IgD-negative memory B cell (primary cell): ENCODE measurements at regions not wholly inside any gene's neighbourhood (a gene's known extent, or its start where the extent isn't known, plus 50 kb on each side); places are given as distances from the start of the nearest gene placed in this dataset.

Source experiments
- H3K27ac Mint-ChIP-seq, 3 donors: one replicate each; pipeline ENCODE4 v1.8.0; 2020 to 2022; ENCODE audit warnings: mild to moderate bottlenecking in 3 of 3, mixed read lengths in 3 of 3, moderate library complexity in 1 of 3
- H3K27me3 Mint-ChIP-seq: one replicate; pipeline ENCODE4 v1.8.0; 2021; ENCODE audit warnings: mixed read lengths
- H3K36me3 Mint-ChIP-seq: one replicate; pipeline ENCODE4 v1.8.0; 2020; ENCODE audit warnings: mild to moderate bottlenecking, mixed read lengths
- H3K4me1 Mint-ChIP-seq, 3 donors: one replicate each; pipeline ENCODE4 v1.8.0; 2020 to 2022; ENCODE audit warnings: mixed read lengths in 3 of 3, mild to moderate bottlenecking in 1 of 3
- H3K4me3 Mint-ChIP-seq, 4 donors: one replicate each; pipeline ENCODE4 v1.8.0; 2020 to 2022; ENCODE audit warnings: mild to moderate bottlenecking in 4 of 4, mixed read lengths in 4 of 4, moderate library complexity in 3 of 4
- H3K9me3 Mint-ChIP-seq, 3 donors: one replicate each; pipeline ENCODE4 v1.8.0; 2020 to 2021; ENCODE audit warnings: mixed read lengths in 3 of 3, mild to moderate bottlenecking in 1 of 3

DNA sequence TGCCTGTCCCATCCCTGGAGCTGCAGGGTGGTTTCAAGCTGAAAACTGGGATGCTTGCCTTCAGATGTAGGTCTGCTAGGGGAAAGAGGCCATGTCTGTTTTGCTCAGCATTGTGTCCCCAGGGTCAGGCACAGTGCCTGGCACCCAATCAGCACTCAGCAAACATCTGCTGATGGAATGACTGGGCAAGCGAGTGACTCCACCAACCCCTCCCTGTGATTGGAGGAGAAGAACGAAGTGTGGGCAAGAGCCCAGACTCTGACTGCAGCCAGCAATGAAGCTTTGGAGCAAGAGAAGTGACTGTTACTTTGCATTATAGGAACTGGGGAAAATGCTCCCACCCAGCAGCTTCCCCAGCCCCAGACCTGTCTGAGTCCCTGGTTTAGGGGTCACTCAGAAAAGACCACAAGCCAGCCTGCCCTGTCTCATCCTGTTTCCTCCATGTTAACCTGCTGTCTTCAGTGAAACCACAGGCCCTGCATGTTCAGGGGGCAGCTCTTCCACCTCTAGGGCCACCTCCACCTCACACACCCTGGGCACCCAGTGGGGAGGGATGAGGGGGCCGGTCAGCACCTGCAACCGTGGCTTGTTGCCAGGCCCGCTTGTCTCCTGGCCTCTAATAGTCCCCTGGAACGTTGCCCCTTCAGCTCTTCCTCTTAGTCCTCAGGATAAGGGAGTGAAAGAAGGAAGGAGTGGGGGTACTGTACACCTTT, 147.4 kb downstream of the TRIM29 start:
- H3K4me3 Mint-ChIP-seq = no peak overlapping the region

DNA sequence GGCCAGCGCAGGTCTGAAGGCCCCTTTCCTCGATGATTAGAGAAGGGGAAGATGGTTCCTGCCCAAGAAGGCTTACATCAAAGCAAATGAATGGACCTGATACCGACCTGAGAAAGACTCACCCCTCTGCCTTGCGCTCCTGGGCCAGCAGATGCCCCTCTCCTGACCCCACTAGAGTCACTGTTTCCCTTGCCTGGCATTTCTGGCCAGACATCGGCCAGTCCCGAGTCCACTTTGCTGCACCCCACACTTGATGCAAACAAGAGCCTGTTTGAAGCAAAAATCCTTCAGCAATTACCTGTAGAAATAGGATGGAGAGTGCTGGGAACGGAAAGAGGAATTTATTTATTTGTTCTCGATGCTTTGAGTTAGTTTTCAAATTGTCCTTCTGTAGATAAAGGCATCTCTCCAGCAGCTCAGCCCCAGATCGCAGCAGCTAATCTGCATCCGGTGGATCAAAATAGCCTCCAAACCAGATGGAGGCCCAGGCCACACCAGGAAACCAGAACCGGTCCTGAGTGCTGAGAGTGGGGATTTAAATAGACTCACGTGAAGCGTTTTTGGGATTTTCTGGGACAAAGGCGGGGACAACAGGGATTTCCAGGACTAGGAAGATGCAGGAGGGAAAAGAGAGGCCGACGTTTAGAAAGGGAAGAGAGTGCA, 148.6 kb downstream of the TRIM29 start:
- Mint-ChIP-seq H3K36me3 (no peaks in the 10 kb centered on the region), H3K4me3 (no peak overlapping the region), H3K27ac (no peak overlapping the region), H3K27me3 (peaks cover 23% of the 10 kb centered on the region), H3K4me1 (peaks cover 0 to 2% (median 0%) of the 10 kb centered on the region in 3 donors), H3K9me3 (peaks cover 0 to 4% (median 0%) of the 10 kb centered on the region in 3 donors)

More for the DNA sequence above, 147.4 kb downstream of the TRIM29 start:
- Mint-ChIP-seq H3K4me1 (peaks cover 0 to 2% (median 0%) of the 10 kb centered on the region in 3 donors), H3K36me3 (no peaks in the 10 kb centered on the region), H3K9me3 (peaks cover 0 to 2% (median 0%) of the 10 kb centered on the region in 3 donors), H3K27me3 (peaks cover 24% of the 10 kb centered on the region), H3K27ac (no peak overlapping the region)

DNA sequence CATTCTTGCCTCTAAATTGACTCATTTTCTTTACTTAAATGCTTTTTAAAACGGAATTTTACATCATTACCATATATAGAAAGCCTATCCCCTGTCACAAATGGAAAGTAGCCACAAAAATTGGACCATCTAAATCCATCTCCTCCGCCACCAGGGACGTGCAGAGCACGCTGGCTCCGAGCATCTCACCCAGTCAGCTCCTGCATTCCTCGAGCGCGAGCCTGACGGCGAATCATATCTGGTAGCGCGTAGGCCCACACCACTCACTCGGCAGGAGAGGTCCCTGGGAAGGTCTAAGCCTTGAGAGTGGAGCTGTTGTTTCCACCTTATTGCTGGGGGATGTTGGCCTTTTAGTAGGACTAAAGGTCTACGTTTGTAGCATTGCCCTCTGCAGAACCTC, 152.4 kb downstream of the TRIM29 start:
- Mint-ChIP-seq H3K27me3 (peaks cover 23% of the 10 kb centered on the region), H3K4me1 (peaks cover 0 to 2% (median 0%) of the 10 kb centered on the region in 3 donors), H3K36me3 (no peaks in the 10 kb centered on the region), H3K27ac (no peak overlapping the region), H3K9me3 (peaks cover 0 to 4% (median 0%) of the 10 kb centered on the region in 3 donors), H3K4me3 (no peak overlapping the region)

DNA sequence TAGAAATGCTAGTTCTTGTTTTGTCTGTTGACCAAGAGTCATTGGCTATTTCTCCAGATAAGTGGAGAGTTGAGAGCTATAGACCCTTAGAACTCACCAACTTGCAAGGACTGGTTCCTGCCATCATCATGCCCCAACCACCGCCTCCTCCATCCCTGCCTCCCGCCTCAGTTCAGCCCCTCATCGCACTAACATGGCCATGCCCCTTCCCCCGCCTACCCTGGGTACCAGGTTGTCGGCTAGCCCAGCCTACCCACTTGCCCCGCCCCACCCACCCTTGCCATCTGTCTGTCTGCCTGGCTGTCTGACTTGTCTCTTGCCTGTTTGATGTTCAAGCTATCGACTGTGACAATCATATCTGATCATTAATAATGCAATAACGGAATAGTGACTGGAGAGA, 154.1 kb downstream of the TRIM29 start:
- Mint-ChIP-seq H3K36me3 (no peaks in the 10 kb centered on the region), H3K9me3 (peaks cover 0 to 6% (median 0%) of the 10 kb centered on the region in 3 donors), H3K4me3 (no peak overlapping the region), H3K4me1 (no peaks in the 10 kb centered on the region), H3K27me3 (peaks cover 21% of the 10 kb centered on the region), H3K27ac (no peak overlapping the region)

DNA sequence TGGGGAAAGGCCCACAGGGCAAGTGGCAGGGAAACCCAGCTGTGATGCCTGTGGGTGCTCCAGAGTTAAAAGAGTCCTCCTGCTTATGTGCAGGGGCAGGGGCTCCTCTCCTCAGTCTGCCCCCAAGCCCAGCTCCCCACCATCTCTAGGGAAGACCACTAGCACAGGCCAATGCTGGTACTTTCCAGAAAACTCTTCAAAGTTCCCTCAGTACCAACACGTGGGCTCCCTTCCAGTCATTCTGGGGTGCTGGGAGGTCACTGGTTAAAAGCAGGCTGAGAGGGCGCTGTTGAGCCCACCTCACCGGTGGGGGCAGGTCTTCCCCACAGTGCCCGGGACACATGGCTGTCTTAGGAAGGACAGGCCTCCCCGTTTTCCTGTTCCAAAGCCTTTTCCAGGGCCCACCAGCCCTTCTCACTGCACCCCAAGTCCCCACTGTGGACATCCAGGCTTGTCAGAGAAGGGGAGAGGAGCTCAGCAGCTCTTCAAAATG, 154.6 kb downstream of the TRIM29 start:
- Mint-ChIP-seq H3K9me3 (peaks cover 0 to 6% (median 0%) of the 10 kb centered on the region in 3 donors), H3K4me1 (no peaks in the 10 kb centered on the region), H3K36me3 (no peaks in the 10 kb centered on the region), H3K27me3 (peaks cover 22% of the 10 kb centered on the region), H3K27ac (no peak overlapping the region), H3K4me3 (no peak overlapping the region)

DNA sequence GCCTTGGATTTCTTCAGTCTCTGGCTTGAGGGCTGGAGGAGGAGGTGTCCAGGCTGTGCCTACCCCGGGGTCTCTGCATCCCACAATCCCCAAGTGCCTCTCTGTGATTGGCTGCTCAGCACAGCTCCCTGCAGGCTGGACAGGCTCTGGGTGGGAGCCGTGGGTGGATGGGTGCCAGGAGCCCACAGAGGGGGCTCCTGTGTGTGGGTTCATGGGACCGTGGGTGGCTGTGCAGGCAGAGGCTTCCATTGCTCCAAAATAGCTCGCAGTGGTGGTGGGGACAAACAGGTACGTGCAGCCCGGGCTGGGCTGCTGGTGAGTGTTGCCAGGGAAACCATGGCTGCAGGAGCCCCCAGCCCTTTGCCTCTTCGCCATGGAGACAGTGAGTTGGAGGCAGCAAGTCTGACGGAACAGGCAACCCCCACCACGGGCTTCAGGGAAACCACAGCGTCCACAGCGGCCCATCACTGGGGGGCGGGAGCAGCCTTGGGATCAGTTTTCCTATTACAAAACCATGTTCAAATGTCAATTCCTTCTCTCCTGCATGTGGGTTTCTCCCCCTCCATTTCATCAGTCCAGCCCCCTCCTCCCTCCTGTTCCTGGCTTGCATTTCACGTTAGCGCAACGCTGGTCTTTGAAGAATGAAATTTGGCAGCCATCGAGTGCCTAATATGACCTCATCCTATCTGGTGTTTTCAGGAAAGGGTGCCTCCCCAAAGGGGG, 155.2 kb downstream of the TRIM29 start:
- H3K27ac Mint-ChIP-seq = no peak overlapping the region

DNA sequence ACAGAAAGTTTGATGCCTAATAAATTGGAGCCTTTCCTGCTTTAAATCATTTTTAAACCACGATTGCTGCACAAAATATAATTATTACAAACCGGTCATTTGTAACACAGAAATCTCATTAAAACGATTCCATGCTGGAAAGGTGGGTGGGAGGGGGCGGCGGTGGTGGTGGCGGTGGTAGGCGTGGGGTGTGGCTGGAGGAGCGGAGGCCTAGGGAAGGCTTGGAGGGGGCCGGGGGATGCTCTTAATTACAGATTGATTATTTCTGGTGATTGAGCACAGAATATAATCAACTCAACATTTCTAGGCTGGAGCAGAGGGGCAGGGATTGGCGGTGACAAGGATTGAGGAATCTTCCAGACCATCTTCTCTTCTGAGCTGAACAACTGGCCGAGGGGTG, 157.5 kb downstream of the TRIM29 start:
- Mint-ChIP-seq H3K27ac (no peak overlapping the region), H3K9me3 (peaks cover 0 to 4% (median 0%) of the 10 kb centered on the region in 3 donors)

More for the DNA sequence above, 155.2 kb downstream of the TRIM29 start:
- no peaks in the 10 kb centered on the region for H3K4me1 Mint-ChIP-seq
- H3K27me3 Mint-ChIP-seq = peaks cover 18% of the 10 kb centered on the region
- peaks cover 0 to 6% (median 0%) of the 10 kb centered on the region in 3 donors for H3K9me3 Mint-ChIP-seq
- H3K4me3 Mint-ChIP-seq = no peak overlapping the region
- no peaks in the 10 kb centered on the region for H3K36me3 Mint-ChIP-seq

DNA sequence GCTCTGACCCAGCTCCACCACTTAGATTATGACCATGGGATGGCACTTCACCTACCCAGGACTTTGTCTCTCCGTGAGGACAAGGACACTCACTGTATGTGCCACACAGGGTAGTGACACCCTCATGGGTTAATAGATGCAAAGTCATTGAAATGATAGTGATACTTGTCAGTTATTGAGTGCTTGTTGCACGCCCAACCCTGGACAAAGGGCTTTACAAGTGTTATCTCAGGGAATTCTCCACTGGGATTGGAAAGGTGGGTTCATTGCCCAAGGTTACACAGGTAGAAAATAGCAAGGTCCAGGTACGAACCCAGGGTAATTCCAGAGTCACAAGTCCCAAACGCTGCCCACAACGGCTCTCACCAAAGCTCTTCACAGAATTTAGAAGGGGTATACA, 158.2 kb downstream of the TRIM29 start:
- peaks cover 11% of the 10 kb centered on the region for H3K27me3 Mint-ChIP-seq
- no peaks in the 10 kb centered on the region for H3K36me3 Mint-ChIP-seq
- peaks cover 0 to 2% (median 0%) of the 10 kb centered on the region in 3 donors for H3K9me3 Mint-ChIP-seq
- H3K4me1 Mint-ChIP-seq = no peaks in the 10 kb centered on the region
- no peak overlapping the region for H3K27ac Mint-ChIP-seq
- no peak overlapping the region for H3K4me3 Mint-ChIP-seq

More for the DNA sequence above, 157.5 kb downstream of the TRIM29 start:
- Mint-ChIP-seq H3K4me3 (no peak overlapping the region), H3K27me3 (peaks cover 12% of the 10 kb centered on the region), H3K4me1 (no peaks in the 10 kb centered on the region), H3K36me3 (no peaks in the 10 kb centered on the region)

DNA sequence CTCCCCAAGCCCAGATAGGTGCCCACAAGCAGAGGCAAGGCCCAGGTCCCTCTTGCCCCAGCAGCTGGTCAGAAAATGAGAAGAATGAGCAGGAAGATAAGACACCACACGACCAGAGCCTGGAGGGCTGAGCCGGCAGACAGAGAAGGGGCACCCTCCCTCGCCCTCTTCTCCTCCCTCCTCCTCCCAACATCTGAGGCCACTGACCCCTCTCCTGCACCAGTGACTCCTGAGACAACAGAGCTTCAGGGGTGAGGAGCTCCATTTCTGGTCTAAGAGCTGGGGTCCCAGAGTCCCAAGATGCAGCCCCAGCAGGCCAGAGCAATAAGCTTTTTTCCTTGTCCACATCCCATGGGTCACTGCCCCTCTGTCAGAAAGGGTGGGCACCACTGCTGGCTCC, 159.2 kb downstream of the TRIM29 start:
- no peak overlapping the region for H3K4me3 Mint-ChIP-seq
- peaks cover 11% of the 10 kb centered on the region for H3K27me3 Mint-ChIP-seq
- no peaks in the 10 kb centered on the region for H3K36me3 Mint-ChIP-seq
- H3K27ac Mint-ChIP-seq = no peak overlapping the region
- no peaks in the 10 kb centered on the region for H3K4me1 Mint-ChIP-seq
- H3K9me3 Mint-ChIP-seq = peaks cover 0 to 2% (median 0%) of the 10 kb centered on the region in 3 donors

DNA sequence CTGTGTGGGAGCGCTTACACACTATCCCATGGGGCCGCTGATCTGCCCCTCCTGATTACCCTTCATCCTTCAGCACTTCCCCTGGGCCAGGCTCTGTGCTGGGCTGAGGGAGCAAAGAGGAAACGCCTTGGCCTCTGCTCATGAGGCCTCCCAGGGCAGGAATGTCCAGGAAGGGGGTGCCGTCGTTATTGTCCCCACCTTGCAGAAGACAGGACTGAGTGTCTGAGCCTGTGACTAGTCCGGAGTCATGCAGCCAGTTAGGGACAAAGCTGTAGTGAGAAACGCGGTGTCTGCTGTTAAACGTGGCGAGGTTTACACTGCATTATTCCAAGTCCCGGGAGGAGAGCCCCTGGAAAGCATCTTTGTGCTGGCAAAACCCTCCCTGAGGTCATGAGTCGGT, 160.0 kb downstream of the TRIM29 start:
- Mint-ChIP-seq H3K4me1 (no peaks in the 10 kb centered on the region), H3K36me3 (no peaks in the 10 kb centered on the region), H3K27ac (no peak overlapping the region), H3K27me3 (peaks cover 11% of the 10 kb centered on the region), H3K4me3 (no peak overlapping the region), H3K9me3 (peaks cover 0 to 2% (median 2%) of the 10 kb centered on the region in 3 donors)

DNA sequence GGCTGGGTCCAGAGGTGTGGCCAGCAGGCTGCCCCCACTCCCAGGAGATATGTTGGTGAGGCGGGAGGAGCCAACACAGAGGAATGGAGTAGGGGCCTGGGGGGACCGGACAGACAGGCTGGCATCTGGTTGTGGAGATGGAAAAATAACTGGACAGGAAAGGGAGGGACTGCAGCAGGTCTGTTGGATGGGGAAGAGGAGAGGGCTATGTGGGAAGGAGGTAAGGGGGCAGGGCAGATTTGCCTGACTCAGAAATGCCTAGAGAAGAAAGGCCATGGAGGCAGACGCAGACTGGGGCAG, 160.4 kb downstream of the TRIM29 start:
- Mint-ChIP-seq H3K4me1 (no peaks in the 10 kb centered on the region), H3K4me3 (peak overlapping the region in 1 of 4 donors; percentile 18), H3K27me3 (peaks cover 11% of the 10 kb centered on the region), H3K9me3 (peaks cover 0 to 5% (median 2%) of the 10 kb centered on the region in 3 donors), H3K36me3 (no peaks in the 10 kb centered on the region), H3K27ac (no peak overlapping the region)

DNA sequence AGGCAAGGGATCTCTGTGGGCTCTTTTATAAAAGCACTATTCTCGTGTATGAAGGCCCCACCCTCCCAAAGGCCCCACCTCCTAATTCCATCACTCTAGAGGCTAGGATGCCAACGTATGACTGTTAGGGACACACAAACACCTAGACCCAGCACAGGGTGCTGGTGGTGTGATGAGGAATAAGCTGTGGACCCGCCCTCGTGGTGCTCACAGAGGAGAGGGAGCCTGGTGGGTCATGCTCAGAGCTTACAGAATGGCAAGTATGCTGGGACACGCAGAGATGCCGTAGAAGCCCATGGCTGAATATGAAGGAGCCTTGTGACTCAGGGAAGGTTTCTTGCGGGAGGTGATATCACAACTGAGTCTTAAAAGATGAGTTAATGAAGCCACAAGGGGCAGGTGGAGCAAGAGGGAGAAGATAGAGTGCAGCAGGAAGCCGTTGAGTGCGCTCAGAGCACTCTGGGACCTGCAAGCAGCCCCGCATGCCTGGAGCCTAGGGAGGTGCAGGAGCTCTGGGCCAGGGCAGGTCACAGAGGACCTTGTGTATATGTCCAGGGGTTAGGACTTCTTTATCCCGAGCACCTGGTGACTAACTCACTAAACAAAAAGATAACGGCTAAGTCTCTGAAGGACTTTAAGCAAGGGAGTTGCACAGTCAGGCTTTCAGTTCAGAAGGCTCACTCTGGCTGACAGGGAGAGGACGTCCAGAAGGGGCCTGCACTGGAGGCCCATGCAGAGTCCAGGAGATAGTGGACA, 160.9 kb downstream of the TRIM29 start:
- H3K27ac Mint-ChIP-seq = no peak overlapping the region
- no peaks in the 10 kb centered on the region for H3K36me3 Mint-ChIP-seq
- no peak overlapping the region for H3K4me3 Mint-ChIP-seq
- H3K4me1 Mint-ChIP-seq = no peaks in the 10 kb centered on the region
- peaks cover 11% of the 10 kb centered on the region for H3K27me3 Mint-ChIP-seq
- H3K9me3 Mint-ChIP-seq = peaks cover under 1 to 6% (median 2%) of the 10 kb centered on the region in 3 donors

DNA sequence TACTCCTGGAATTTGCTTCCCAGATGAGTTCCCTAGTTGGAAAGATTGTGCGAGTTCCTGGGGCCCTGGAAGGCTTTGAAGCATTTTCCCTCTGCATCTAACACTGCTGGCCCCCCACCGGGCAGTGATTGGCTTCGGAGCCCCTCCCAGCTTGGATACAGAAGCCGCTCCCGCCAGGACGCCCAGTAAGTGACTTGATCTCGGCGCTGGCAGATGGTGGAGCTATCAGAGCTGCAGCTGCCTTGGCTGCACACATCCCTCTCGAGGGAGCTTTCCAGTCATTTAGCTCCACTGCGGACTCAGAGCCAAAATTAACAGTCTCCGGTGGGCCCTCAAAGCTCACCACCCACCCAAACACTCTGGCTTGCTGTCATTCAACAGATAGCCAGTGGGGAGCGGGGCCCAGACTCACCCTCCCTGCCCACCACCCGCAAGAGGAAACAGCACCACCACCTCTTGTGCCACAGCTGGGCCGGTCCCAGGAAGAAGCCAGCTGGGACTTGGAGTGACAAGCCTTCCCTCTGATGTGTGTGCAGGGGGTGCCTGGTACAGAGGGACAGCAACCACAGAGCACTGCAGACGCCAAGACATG, 162.3 kb downstream of the TRIM29 start:
- peaks cover 2 to 10% (median 3%) of the 10 kb centered on the region in 3 donors for H3K9me3 Mint-ChIP-seq
- H3K27me3 Mint-ChIP-seq = peaks cover 8% of the 10 kb centered on the region
- no peaks in the 10 kb centered on the region for H3K36me3 Mint-ChIP-seq
- H3K4me1 Mint-ChIP-seq = no peaks in the 10 kb centered on the region
- no peak overlapping the region for H3K4me3 Mint-ChIP-seq
- no peak overlapping the region for H3K27ac Mint-ChIP-seq

DNA sequence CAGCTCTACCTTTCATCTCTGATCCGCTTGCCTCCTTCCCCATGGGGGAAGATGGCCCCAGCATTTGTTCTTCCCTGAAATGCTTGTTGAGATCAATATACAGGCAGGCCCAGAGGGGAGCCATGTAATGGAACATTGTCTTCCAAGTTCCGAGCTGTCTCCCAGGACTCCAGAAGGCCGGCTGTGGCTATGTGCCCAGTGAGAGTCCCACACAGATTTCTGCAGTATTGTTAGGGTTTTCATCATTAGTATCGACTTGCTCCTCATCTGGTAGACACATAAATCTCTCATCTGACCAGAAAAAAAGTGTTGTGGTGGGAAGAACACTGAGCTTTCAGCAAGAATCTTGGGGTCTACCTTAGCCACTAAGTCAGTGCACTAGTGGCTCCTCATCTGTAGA, 163.4 kb downstream of the TRIM29 start:
- Mint-ChIP-seq H3K4me3 (no peak overlapping the region), H3K4me1 (no peaks in the 10 kb centered on the region), H3K27ac (no peak overlapping the region), H3K9me3 (peaks cover 0 to 10% (median 3%) of the 10 kb centered on the region in 3 donors), H3K27me3 (peaks cover 6% of the 10 kb centered on the region), H3K36me3 (no peaks in the 10 kb centered on the region)
